GM23338 (cell line): ENCODE measurements at regions not wholly inside any gene's neighbourhood (a gene's known extent, or its start where the extent isn't known, plus 50 kb on each side); places are given as distances from the start of the nearest gene placed in this dataset.

Experiments
- ATAC-seq: fragments of 200-7000 bp; cut with Tn5 transposase; 3 replicates; pipeline ENCODE4 v1.9.1; 2020
- DNase-seq: peaks from one replicate; pipeline ENCODE4 v3.0.0-alpha.2; 2015; ENCODE audit warnings: low spot score
- H2AFZ ChIP-seq: fragments of 200-600 bp; sonication (generic); 2 replicates; pipeline ENCODE4 v1.8.0; 2016; ENCODE audit warnings: antibody characterized with exemption, mild to moderate bottlenecking, moderate library complexity
- H3F3A ChIP-seq: fragments of 200-600 bp; sonication (generic); replicated peaks from 2 replicates; pipeline ENCODE4 v1.8.0; 2017; ENCODE audit warnings: antibody characterized with exemption, mixed run types, low read depth
- H3K27ac ChIP-seq: fragments of 200-600 bp; sonication (generic); 2 replicates; pipeline ENCODE4 v1.6.1; 2016; ENCODE audit warnings: low read depth
- H3K27me3 ChIP-seq: fragments of 200-600 bp; sonication (generic); 2 replicates; pipeline ENCODE4 v1.8.0; 2016; ENCODE audit warnings: mild to moderate bottlenecking, mixed run types, moderate library complexity; ENCODE audit not compliant: insufficient read depth
- H3K36me3 ChIP-seq: fragments of 200-600 bp; sonication (generic); 2 replicates; pipeline ENCODE4 v1.8.0; 2016; ENCODE audit warnings: mild to moderate bottlenecking; ENCODE audit not compliant: insufficient read depth
- H3K4me1 ChIP-seq: fragments of 200-600 bp; sonication (generic); 2 replicates; pipeline ENCODE4 v1.8.0; 2016; ENCODE audit warnings: mild to moderate bottlenecking, moderate library complexity; ENCODE audit not compliant: insufficient read depth
- H3K4me2 ChIP-seq: fragments of 200-600 bp; sonication (generic); 2 replicates; pipeline ENCODE4 v1.7.1; 2017; ENCODE audit warnings: mixed run types
- H3K4me3 ChIP-seq: fragments of 200-600 bp; sonication (generic); 2 replicates; pipeline ENCODE4 v1.6.1; 2016; ENCODE audit warnings: mixed run types
- H3K79me2 ChIP-seq: fragments of 200-600 bp; sonication (generic); replicated peaks from 2 replicates; pipeline ENCODE4 v1.8.0; 2017; ENCODE audit warnings: mild to moderate bottlenecking; ENCODE audit not compliant: insufficient read depth
- H3K9me2 ChIP-seq: fragments of 200-600 bp; sonication (generic); 2 replicates; pipeline ENCODE4 v1.8.0; 2017; ENCODE audit not compliant: insufficient read depth
- H4K20me1 ChIP-seq: fragments of 200-600 bp; sonication (generic); replicated peaks from 2 replicates; pipeline ENCODE4 v1.8.0; 2017; ENCODE audit warnings: mild to moderate bottlenecking; ENCODE audit not compliant: insufficient read depth
- H3K27ac Mint-ChIP-seq: 2 replicates; pipeline ENCODE4 v1.8.0; 2020; ENCODE audit warnings: inconsistent platforms, mild to moderate bottlenecking, moderate library complexity, mixed read lengths
- H3K27me3 Mint-ChIP-seq: 3 replicates; pipeline ENCODE4 v1.8.0; 2022; ENCODE audit warnings: low read depth, mild to moderate bottlenecking, moderate library complexity, mixed read lengths, inconsistent platforms; ENCODE audit not compliant: insufficient read depth, poor library complexity
- H3K36me3 Mint-ChIP-seq: 3 replicates; pipeline ENCODE4 v1.8.0; 2021; ENCODE audit warnings: low read depth, mild to moderate bottlenecking, inconsistent platforms, moderate library complexity, mixed read lengths
- H3K4me1 Mint-ChIP-seq: 3 replicates; pipeline ENCODE4 v1.8.0; 2020; ENCODE audit warnings: mild to moderate bottlenecking, inconsistent platforms, mixed read lengths
- H3K4me3 Mint-ChIP-seq: 3 replicates; pipeline ENCODE4 v1.8.0; 2021; ENCODE audit warnings: moderate library complexity, mild to moderate bottlenecking, inconsistent platforms, mixed read lengths
- H3K9me3 Mint-ChIP-seq: 3 replicates; pipeline ENCODE4 v1.8.0; 2020; ENCODE audit warnings: moderate library complexity, mild to moderate bottlenecking, inconsistent platforms, mixed read lengths
- CREB1 ChIP-seq: fragments of 250-450 bp; sonication (Bioruptor Pico); IDR thresholded peaks from 2 replicates; pipeline ENCODE4 v1.5.0; 2020; ENCODE audit warnings: low read depth, mild to moderate bottlenecking, moderate library complexity
- ETS1 ChIP-seq: IDR thresholded peaks from 2 replicates; pipeline ENCODE4 v1.6.1; 2016; ENCODE audit warnings: antibody characterized with exemption
- EZH2 ChIP-seq: fragments of 200-600 bp; sonication (generic); IDR thresholded peaks from one replicate; pipeline ENCODE4 v1.8.0; 2017; ENCODE audit warnings: antibody characterized with exemption, mild to moderate bottlenecking, low read depth; ENCODE audit not compliant: unreplicated experiment
- EZH2phosphoT487 ChIP-seq: fragments of 200-600 bp; sonication (generic); IDR thresholded peaks from one replicate; pipeline ENCODE4 v1.8.1; 2018; ENCODE audit warnings: antibody characterized with exemption; ENCODE audit not compliant: unreplicated experiment
- JUNB ChIP-seq: IDR thresholded peaks from one replicate; pipeline ENCODE4 v1.6.1; 2016; ENCODE audit warnings: antibody characterized with exemption; ENCODE audit not compliant: unreplicated experiment
- NANOG ChIP-seq: IDR thresholded peaks from 2 replicates; pipeline ENCODE4 v1.6.1; 2016; ENCODE audit warnings: antibody characterized with exemption, borderline replicate concordance
- POLR2AphosphoS5 ChIP-seq: IDR thresholded peaks from 2 replicates; pipeline ENCODE4 v1.6.1; 2016; ENCODE audit warnings: antibody characterized with exemption, low read depth
- STAT1 ChIP-seq: IDR thresholded peaks from one replicate; pipeline ENCODE4 v1.6.1; 2016; ENCODE audit warnings: antibody characterized with exemption; ENCODE audit not compliant: unreplicated experiment
- ZNF114 ChIP-seq: fragments of 250-450 bp; sonication (Bioruptor Pico); IDR thresholded peaks from 2 replicates; pipeline ENCODE4 v1.5.0; 2020; ENCODE audit warnings: mild to moderate bottlenecking, moderate library complexity
- ZNF331 ChIP-seq: fragments of 250-450 bp; sonication (Bioruptor Pico); IDR thresholded peaks from 2 replicates; pipeline ENCODE4 v1.5.0; 2020; ENCODE audit warnings: low read depth, mild to moderate bottlenecking, moderate library complexity
- ZNF462 ChIP-seq: fragments of 250-450 bp; sonication (Bioruptor Pico); IDR thresholded peaks from 2 replicates; pipeline ENCODE4 v1.5.0; 2020; ENCODE audit warnings: mild to moderate bottlenecking, moderate library complexity

- TF ChIP-seq ZNF462 (no peak), ZNF114 (no peak), EZH2 (no peak), ZNF331 (no peak), CREB1 (CRISPR knock-in tag) (no peak), JUNB (no peak), STAT1 (no peak), NANOG (no peak), POLR2AphosphoS5 (no peak)
Measured at GRCh38 chr3:112734171-112734570, 93.2 kb upstream of the CCDC80 start (continued).

GRCh38 chr3:112730210-112730609 lies 89.3 kb upstream of the CCDC80 start:
- Histone ChIP-seq H3K27ac (no peak overlapping the region), H2AFZ (no peak overlapping the region), H3K9me2 (no peaks in the 10 kb centered on the region), H3K36me3 (no peaks in the 10 kb centered on the region), H3K4me3 (no peak overlapping the region), H3K27me3 (no peaks in the 10 kb centered on the region), H4K20me1 (no peaks in the 10 kb centered on the region), H3K79me2 (no peaks in the 10 kb centered on the region), H3K4me2 (no peak overlapping the region), H3K4me1 (no peaks in the 10 kb centered on the region), H3F3A (no peaks in the 10 kb centered on the region)
- no peaks in the 10 kb centered on the region for H3K4me1 Mint-ChIP-seq
- H3K36me3 Mint-ChIP-seq = no peaks in the 10 kb centered on the region; the same call in 2 of the 3 replicates
- peaks cover 3% of the 10 kb centered on the region; the same call in 1 of the 3 replicates for H3K9me3 Mint-ChIP-seq
- no peak overlapping the region for H3K27ac Mint-ChIP-seq
- DNase-seq (no peak), ATAC-seq (no peak)
- H3K27me3 Mint-ChIP-seq = no peaks in the 10 kb centered on the region
- no peak overlapping the region for H3K4me3 Mint-ChIP-seq
- no peak for TF ChIP-seq EZH2phosphoT487
- no peak for TF ChIP-seq CREB1 (CRISPR knock-in tag)
- TF ChIP-seq STAT1 = no peak
- no peak for TF ChIP-seq ETS1
- TF ChIP-seq JUNB = no peak
- TF ChIP-seq ZNF114 = no peak
